MM.1S (cell line): ENCODE measurements at regions not wholly inside any gene's neighbourhood (a gene's known extent, or its start where the extent isn't known, plus 50 kb on each side); places are given as distances from the start of the nearest gene placed in this dataset.

Source experiments
- EZH2 ChIP-seq: fragments of 300-600 bp; sonication (generic); optimal IDR thresholded peaks from 2 replicates; pipeline ENCODE3; 2017; ENCODE audit warnings: low read depth, mild to moderate bottlenecking, antibody characterized with exemption, low read length, mixed read lengths
- EZH2phosphoT487 ChIP-seq: fragments of 300-600 bp; sonication (generic); IDR thresholded peaks from 2 replicates; pipeline ENCODE4 v1.6.1; 2018; ENCODE audit warnings: antibody characterized with exemption, low read length
- TF ChIP-seq, protein P1 (sequence below): fragments of 300-600 bp; sonication (generic); IDR thresholded peaks from 2 replicates; pipeline ENCODE4 v1.5.1; 2016; ENCODE audit warnings: antibody characterized with exemption, low read length, mixed read lengths

DNA sequence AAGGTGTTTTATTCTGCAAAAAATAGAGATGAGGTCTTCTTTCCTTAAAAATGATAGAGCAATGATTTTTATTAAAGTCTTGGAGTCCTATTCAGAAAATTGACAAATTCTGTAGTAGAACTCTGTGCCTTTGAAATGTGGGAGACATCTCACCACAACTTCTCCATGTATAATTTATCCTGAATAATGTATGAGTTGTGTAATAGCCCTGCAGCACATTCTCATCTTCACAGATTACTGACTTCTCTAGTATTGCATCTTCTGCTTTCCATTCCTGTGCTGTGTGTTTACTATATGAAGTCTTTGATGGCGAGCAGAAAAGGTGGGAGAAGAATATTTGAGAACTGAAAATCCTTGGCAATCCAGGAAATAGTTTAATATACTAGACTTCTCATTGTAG lies 255.6 kb downstream of the TTC6 start:
- TF ChIP-seq, protein P1, sequence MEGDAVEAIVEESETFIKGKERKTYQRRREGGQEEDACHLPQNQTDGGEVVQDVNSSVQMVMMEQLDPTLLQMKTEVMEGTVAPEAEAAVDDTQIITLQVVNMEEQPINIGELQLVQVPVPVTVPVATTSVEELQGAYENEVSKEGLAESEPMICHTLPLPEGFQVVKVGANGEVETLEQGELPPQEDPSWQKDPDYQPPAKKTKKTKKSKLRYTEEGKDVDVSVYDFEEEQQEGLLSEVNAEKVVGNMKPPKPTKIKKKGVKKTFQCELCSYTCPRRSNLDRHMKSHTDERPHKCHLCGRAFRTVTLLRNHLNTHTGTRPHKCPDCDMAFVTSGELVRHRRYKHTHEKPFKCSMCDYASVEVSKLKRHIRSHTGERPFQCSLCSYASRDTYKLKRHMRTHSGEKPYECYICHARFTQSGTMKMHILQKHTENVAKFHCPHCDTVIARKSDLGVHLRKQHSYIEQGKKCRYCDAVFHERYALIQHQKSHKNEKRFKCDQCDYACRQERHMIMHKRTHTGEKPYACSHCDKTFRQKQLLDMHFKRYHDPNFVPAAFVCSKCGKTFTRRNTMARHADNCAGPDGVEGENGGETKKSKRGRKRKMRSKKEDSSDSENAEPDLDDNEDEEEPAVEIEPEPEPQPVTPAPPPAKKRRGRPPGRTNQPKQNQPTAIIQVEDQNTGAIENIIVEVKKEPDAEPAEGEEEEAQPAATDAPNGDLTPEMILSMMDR = no peak
- TF ChIP-seq EZH2 (no peak), EZH2phosphoT487 (no peak)
